GM20000 (cell line): ENCODE measurements at regions not wholly inside any gene's neighbourhood (a gene's known extent, or its start where the extent isn't known, plus 50 kb on each side); places are given as distances from the start of the nearest gene placed in this dataset.

ENCODE experiments used
- DNase-seq: peaks from one replicate; pipeline ENCODE4 v3.0.0; 2012; ENCODE audit warnings: low spot score
- TF ChIP-seq, protein P1 (sequence below): IDR thresholded peaks from 2 replicates; pipeline ENCODE4 v1.5.1; 2012; ENCODE audit warnings: mild to moderate bottlenecking, control low read depth; ENCODE audit errors: extremely low read depth, missing control alignments

- DNase-seq: no peak
- TF ChIP-seq, protein P1, sequence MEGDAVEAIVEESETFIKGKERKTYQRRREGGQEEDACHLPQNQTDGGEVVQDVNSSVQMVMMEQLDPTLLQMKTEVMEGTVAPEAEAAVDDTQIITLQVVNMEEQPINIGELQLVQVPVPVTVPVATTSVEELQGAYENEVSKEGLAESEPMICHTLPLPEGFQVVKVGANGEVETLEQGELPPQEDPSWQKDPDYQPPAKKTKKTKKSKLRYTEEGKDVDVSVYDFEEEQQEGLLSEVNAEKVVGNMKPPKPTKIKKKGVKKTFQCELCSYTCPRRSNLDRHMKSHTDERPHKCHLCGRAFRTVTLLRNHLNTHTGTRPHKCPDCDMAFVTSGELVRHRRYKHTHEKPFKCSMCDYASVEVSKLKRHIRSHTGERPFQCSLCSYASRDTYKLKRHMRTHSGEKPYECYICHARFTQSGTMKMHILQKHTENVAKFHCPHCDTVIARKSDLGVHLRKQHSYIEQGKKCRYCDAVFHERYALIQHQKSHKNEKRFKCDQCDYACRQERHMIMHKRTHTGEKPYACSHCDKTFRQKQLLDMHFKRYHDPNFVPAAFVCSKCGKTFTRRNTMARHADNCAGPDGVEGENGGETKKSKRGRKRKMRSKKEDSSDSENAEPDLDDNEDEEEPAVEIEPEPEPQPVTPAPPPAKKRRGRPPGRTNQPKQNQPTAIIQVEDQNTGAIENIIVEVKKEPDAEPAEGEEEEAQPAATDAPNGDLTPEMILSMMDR: no peak
These were observed 91.7 kb downstream of the INHBB start for GRCh38 chr2:120437604-120438000.

DNA sequence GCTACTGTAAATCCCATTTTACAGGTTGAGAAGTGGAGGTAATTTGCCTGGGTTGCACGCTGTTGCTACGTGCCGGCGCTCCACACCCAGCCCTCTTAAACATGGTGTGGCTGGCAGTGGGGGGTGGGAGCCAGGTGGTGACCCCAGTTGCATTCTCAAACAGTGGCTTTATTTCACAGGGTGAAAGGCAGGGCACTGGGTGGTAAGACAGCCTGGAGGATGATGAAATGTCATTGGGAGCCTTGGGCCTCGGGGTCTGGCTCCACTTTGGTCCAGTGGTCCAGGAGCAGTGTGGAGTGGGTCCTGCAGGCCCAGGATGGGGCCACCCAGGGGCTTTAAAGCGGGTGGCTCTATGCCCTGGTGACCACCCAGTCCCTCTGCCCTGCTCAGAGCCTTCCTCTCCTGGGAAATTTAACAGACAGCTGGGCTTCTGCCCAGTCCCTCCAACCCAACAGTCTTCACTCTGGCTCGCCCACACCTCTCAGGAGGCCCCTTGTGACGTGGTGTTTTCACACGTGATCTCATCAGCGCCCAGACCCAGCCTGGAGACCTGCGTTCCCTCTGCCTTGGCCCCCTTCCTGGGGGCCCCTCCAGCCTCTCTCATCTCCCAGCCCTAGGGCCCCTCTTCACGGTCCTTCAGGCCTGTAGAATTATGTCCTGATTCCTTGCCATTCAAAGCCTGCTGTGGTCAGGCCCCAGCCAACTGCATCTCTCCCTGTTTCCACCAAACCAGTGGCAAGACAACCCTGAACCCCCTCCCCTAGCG, 92.5 kb downstream of the INHBB start:
- TF ChIP-seq, protein P1: no peak
- DNase-seq: no peak

- TF ChIP-seq, protein P1: no peak
- DNase-seq: no peak
These were observed 93.1 kb downstream of the INHBB start for GRCh38 chr2:120439067-120439368.

GRCh38 chr2:120439637-120440384, 93.9 kb downstream of the INHBB start:
- TF ChIP-seq, protein P1: no peak
- DNase-seq: no peak

GRCh38 chr2:120440521-120441350, 94.8 kb downstream of the INHBB start:
- no peak for DNase-seq
- TF ChIP-seq, protein P1: no peak

DNA sequence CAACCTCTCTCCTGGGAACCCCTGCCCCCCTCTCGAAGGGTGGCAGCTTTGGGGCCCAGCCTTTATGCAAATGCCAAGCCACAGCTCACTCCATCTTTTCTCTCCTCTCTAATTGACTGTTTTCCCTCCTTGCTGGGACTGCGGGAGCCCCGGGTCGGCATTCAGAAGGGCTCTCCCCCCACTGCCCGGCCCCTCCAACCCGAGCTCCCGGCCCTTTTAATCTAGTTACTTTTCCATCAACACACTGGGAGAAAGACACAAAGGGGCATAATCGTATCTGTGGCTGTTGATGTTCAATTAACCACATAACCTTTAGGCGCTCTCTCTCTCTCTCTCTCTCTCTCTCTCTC, 95.4 kb downstream of the INHBB start:
- no peak for DNase-seq
- TF ChIP-seq, protein P1: no peak

- DNase-seq: no peak
- TF ChIP-seq, protein P1: no peak
These were observed 96.0 kb downstream of the INHBB start for GRCh38 chr2:120441744-120442471.
